C4-2B (cell line): ENCODE measurements at regions not wholly inside any gene's neighbourhood (a gene's known extent, or its start where the extent isn't known, plus 50 kb on each side); places are given as distances from the start of the nearest gene placed in this dataset.

Experiments used
- H3K27ac ChIP-seq: fragments of 450-650 bp; 2 replicates; pipeline ENCODE4 v1.5.1; 2017
- ZFX ChIP-seq: fragments of 450-650 bp; IDR thresholded peaks from 2 replicates; pipeline ENCODE4 v1.6.1; 2017
- TF ChIP-seq, protein P1 (sequence below): fragments of 450-650 bp; conservative IDR thresholded peaks from 2 replicates; pipeline ENCODE4 v1.5.1; 2017; ENCODE audit warnings: mild to moderate bottlenecking

DNA sequence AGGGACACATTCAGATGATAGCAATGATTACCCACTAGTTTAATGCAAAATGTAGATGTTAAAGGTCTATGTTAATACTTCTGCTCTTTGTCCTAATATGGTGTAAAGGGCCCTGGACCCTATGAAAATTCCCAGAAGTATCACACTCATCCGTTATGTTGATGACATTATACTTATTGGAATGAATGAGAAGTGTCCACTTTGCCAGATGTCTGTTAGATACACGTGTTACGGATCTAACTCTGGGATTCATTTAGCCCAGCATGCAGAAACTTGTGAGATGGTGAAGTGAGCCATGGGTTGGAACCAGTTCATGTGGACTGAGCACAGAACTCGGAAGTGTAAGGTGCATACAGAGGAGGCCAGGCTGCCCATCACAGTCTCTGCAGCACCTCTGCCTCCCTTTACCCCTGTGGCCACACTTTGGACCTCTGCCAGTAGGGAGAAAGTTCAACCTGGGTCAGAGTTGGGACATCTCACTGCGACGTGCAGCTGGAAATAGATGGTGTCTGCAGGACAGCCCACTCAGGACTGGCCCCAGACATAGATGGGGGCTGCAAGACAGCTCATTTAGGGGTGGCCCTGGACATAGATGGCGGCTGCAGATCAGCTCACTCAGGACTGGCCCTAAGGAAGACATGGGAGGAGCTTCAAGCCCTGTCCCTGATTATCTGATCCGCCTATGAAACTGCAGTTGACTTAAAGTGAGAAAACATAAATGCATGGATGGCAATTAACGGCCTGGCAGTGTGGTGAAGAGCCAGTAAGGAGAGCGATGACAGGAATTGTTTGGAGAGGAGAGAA lies 71.2 kb upstream of the THBS2 start:
- TF ChIP-seq ZFX = no peak
- TF ChIP-seq, protein P1, sequence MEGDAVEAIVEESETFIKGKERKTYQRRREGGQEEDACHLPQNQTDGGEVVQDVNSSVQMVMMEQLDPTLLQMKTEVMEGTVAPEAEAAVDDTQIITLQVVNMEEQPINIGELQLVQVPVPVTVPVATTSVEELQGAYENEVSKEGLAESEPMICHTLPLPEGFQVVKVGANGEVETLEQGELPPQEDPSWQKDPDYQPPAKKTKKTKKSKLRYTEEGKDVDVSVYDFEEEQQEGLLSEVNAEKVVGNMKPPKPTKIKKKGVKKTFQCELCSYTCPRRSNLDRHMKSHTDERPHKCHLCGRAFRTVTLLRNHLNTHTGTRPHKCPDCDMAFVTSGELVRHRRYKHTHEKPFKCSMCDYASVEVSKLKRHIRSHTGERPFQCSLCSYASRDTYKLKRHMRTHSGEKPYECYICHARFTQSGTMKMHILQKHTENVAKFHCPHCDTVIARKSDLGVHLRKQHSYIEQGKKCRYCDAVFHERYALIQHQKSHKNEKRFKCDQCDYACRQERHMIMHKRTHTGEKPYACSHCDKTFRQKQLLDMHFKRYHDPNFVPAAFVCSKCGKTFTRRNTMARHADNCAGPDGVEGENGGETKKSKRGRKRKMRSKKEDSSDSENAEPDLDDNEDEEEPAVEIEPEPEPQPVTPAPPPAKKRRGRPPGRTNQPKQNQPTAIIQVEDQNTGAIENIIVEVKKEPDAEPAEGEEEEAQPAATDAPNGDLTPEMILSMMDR = no peak
- no peak overlapping the region for H3K27ac ChIP-seq

DNA sequence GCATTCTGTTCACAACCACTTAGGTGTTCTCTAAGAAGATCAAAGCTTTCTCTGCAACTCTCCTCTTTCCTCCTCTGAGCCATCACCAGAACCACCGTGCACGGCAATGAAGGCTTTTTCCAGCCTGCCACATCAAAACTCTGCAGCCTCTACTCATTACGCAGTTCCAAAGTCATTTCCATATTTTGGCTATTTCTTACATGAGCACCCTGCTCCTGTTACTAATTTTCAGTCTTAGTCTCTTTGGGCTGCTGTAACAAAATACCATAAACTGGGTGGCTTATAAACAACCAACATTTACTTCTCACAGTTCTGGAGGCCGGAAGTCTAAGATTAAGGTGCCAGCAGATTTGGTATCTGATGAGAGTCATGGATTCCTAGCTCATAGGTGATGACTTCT lies 70.4 kb upstream of the THBS2 start:
- no peak overlapping the region for H3K27ac ChIP-seq
- TF ChIP-seq ZFX = no peak
- TF ChIP-seq, protein P1 = no peak

DNA sequence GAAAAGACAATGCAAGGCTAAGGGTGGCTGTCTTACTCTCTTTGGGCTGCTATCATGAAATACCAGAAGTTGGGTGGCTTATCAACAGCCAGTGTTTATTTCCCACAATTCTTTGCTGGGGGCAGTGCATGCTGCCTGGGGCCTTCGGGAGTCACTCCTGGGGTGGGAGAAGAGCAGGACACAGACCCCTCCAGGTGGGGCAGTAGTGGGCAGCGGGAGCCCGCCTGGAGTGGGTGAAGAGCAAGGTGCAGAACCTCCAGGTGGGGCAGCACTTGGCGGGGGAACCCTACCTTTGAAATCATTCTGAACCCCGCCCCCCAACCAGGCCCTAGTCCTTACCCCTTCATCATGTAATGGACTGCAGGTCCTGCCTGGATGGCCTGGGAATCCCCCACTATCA lies 69.6 kb upstream of the THBS2 start:
- TF ChIP-seq, protein P1 = no peak
- no peak for TF ChIP-seq ZFX
- no peak overlapping the region for H3K27ac ChIP-seq

DNA sequence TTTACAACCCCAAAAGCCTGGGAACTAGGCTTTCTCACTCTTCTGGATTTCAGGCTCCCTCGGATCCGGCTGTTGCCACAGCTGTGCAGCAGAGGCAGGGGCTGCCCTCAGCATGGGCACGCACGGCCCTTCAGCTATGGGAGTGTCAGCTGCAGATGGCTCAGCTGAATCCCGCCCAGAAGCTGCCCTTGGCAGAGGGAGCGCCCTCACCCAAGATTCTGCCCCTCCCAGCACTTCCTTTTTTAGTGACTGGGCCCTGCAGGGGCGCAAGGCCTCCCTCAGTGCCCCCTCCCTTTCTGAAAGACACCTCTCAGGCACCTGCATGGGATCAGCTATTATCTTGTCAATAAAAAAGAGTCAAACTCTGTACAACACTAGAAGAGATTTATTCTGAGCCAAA lies 67.9 kb upstream of the THBS2 start:
- no peak for TF ChIP-seq ZFX
- TF ChIP-seq, protein P1 = no peak
- no peak overlapping the region for H3K27ac ChIP-seq

DNA sequence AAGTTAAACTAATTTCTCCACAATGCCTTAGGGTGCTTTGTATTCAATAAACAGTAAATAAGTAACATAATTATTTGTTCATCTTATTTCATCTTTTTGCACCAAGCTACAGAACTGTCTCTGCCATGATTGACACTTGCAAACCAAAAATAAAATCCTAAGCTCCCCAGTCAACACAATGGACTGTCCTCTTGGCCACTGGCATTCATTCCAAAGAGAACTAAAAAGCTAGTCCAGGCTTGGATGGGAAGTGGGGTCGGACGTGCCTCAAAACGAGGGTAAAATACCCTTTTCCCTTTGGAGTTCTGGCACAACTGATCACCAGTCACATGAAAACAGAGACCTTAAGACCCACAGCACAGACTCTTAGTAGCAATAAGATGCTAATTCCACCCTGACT lies 66.4 kb upstream of the THBS2 start:
- H3K27ac ChIP-seq = no peak overlapping the region
- no peak for TF ChIP-seq ZFX
- TF ChIP-seq, protein P1 = no peak

DNA sequence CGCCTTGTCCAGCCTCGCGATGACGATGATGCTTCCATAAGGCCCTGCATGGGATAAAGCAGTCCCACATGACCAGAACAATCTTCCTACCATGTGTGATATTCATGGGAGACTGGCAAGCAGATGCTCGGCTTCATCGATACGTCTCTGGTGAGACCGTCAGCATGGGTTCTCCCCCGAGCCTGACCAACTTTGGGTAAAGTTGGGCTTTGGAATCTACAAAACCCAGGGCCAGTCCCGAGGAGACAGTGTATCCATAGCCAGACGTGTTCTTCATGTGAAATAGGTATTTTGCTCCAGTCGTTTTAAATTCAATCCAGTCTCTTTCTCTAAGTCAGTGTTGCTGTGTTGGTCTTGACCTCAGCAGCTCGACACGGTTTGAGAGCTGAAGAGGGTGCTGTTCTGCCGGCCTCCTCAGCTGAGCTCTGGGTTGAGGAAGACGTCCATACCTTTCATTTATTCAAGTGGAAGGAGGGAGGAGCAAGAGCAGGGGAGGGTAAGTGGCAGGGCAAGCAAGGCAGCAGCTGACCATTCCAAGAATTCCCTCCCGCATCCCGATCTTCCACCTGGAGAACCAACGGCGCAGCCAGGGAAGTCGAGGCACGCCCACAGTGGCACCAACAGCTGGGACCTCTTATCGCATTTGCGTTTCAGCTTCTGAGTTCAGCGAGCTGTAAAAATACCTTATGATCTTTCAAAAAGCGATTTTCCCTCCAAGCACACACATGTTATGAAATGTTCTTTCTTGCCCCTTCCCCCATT lies 64.0 kb upstream of the THBS2 start:
- no peak overlapping the region for H3K27ac ChIP-seq
- no peak for TF ChIP-seq ZFX
- TF ChIP-seq, protein P1 = no peak

DNA sequence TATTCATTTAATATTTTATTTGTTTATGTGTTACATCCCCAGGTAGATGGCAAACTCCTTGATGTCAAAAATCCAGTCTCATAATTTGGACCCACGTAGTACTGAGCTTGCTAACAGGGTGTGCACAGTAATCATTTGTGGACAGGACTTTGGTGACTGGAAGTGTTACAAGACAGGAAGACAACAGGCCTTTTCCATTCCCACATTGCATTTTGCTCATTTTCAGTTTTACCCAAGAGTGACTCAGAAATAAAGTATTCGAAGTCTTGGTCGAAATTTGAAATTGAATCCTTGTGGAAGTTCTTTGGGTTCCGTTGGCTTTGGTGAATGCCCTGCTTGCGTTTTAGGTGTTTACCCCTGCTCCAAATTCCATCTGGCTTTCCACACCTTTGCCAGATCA lies 63.0 kb upstream of the THBS2 start:
- TF ChIP-seq ZFX = no peak
- TF ChIP-seq, protein P1 = no peak
- H3K27ac ChIP-seq = no peak overlapping the region
